ENCODE measurements at regions not wholly inside any gene's neighbourhood (a gene's known extent, or its start where the extent isn't known, plus 50 kb on each side); places are given as distances from the start of the nearest gene placed in this dataset.

GRCh38 chr4:126007142-126007541 lies 692.4 kb downstream of the FAT4 start:
- TF ChIP-seq POLR2A (IDR thresholded peaks at IDR 0.05) (no peak), POLR2AphosphoS5 (IDR thresholded peaks at IDR 0.05) (no peak), CTCF (IDR thresholded peaks at IDR 0.05 in 8 of 11, conservative IDR thresholded peaks at IDR 0.05 in 3 of 11) (no peak)
- H3K4me1 ChIP-seq, result no peaks in the 10 kb centered on the region
- no peak overlapping the region for H3K4me3 ChIP-seq
- 81 to 87% (median 83%) methylated on average over 3 of the region's 3 CpGs for WGBS, 5 donors
- H3K36me3 ChIP-seq, result no peaks in the 10 kb centered on the region
- no peak for DNase-seq
- no peaks in the 10 kb centered on the region for H3K27me3 ChIP-seq (replicated peaks in 1 of 7)
- intact Hi-C loops (cut with DNase I; ENCODE audit: low total_unique reads), result no loop called here
- H3K9me3 ChIP-seq, result peaks cover 0 to 28% (median 20%) of the 10 kb centered on the region in 8 donors
- H3K27ac ChIP-seq, result no peak overlapping the region

- H3K36me3 ChIP-seq, result no peaks in the 10 kb centered on the region
- no peak overlapping the region for H3K4me3 ChIP-seq
- intact Hi-C loops (cut with DNase I; ENCODE audit: low total_unique reads), result no loop called here
- TF ChIP-seq POLR2A (IDR thresholded peaks at IDR 0.05), result no peak
- TF ChIP-seq CTCF (IDR thresholded peaks at IDR 0.05 in 8 of 11, conservative IDR thresholded peaks at IDR 0.05 in 3 of 11), result no peak
- no peak for TF ChIP-seq POLR2AphosphoS5 (IDR thresholded peaks at IDR 0.05)
- WGBS, 5 donors, result 79 to 92% (median 85%) methylated on average over 3 of the region's 3 CpGs
- no peaks in the 10 kb centered on the region for H3K27me3 ChIP-seq (replicated peaks in 1 of 7)
- DNase-seq, result no peak
- H3K27ac ChIP-seq, result no peak overlapping the region
- no peaks in the 10 kb centered on the region for H3K4me1 ChIP-seq
- peaks cover 0 to 41% (median 26%) of the 10 kb centered on the region in 8 donors for H3K9me3 ChIP-seq
Measured at GRCh38 chr4:126012691-126013290, 698.0 kb downstream of the FAT4 start.

GRCh38 chr4:126018274-126018673 lies 703.5 kb downstream of the FAT4 start:
- WGBS, 5 donors, result 74 to 84% (median 83%) methylated on average over 1 of the region's 1 CpG
- no peak for DNase-seq
- TF ChIP-seq CTCF (IDR thresholded peaks at IDR 0.05 in 8 of 11, conservative IDR thresholded peaks at IDR 0.05 in 3 of 11), result no peak
- TF ChIP-seq POLR2A (IDR thresholded peaks at IDR 0.05), result no peak
- no peak for TF ChIP-seq POLR2AphosphoS5 (IDR thresholded peaks at IDR 0.05)
- intact Hi-C loops (cut with DNase I; ENCODE audit: low total_unique reads), result no loop called here
- peaks cover 0 to 8% (median 0%) of the 10 kb centered on the region in 8 donors for H3K9me3 ChIP-seq
- H3K27me3 ChIP-seq (replicated peaks in 1 of 7), result no peaks in the 10 kb centered on the region
- no peaks in the 10 kb centered on the region for H3K4me1 ChIP-seq
- no peak overlapping the region for H3K4me3 ChIP-seq
- no peaks in the 10 kb centered on the region for H3K36me3 ChIP-seq
- H3K27ac ChIP-seq, result no peak overlapping the region

GRCh38 chr4:126023896-126024295 lies 709.1 kb downstream of the FAT4 start:
- no peaks in the 10 kb centered on the region for H3K36me3 ChIP-seq
- no peak for DNase-seq
- H3K27ac ChIP-seq, result no peak overlapping the region

More at GRCh38 chr4:126023896-126024295, 709.1 kb downstream of the FAT4 start:
- TF ChIP-seq POLR2AphosphoS5 (IDR thresholded peaks at IDR 0.05), result no peak
- no peak for TF ChIP-seq POLR2A (IDR thresholded peaks at IDR 0.05)
- TF ChIP-seq CTCF (IDR thresholded peaks at IDR 0.05 in 8 of 11, conservative IDR thresholded peaks at IDR 0.05 in 3 of 11), result no peak
- intact Hi-C loops (cut with DNase I; ENCODE audit: low total_unique reads), result no loop called here
- peaks cover 0 to 4% (median 0%) of the 10 kb centered on the region in 8 donors for H3K9me3 ChIP-seq
- no peaks in the 10 kb centered on the region for H3K27me3 ChIP-seq (replicated peaks in 1 of 7)
- H3K4me3 ChIP-seq, result no peak overlapping the region
- 48 to 67% (median 54%) methylated on average over 3 of the region's 3 CpGs for WGBS, 5 donors
- no peaks in the 10 kb centered on the region for H3K4me1 ChIP-seq

All from spleen (tissue), 11 donors.